WI38 (cell line): ENCODE measurements at regions not wholly inside any gene's neighbourhood (a gene's known extent, or its start where the extent isn't known, plus 50 kb on each side); places are given as distances from the start of the nearest gene placed in this dataset.
A peak's percentile ranks its signal among the peaks of the same experiment; 100 is the strongest.

Experiments
- H3K4me3 ChIP-seq: 2 replicates; pipeline ENCODE4 v1.5.1; 2011; ENCODE audit warnings: low read depth, mild to moderate bottlenecking, control low read depth, low read length
- TF ChIP-seq, protein P1 (sequence below): IDR thresholded peaks from 2 replicates; pipeline ENCODE4 v1.5.1; 2012; ENCODE audit warnings: low read depth, mild to moderate bottlenecking, control low read depth, low read length

DNA sequence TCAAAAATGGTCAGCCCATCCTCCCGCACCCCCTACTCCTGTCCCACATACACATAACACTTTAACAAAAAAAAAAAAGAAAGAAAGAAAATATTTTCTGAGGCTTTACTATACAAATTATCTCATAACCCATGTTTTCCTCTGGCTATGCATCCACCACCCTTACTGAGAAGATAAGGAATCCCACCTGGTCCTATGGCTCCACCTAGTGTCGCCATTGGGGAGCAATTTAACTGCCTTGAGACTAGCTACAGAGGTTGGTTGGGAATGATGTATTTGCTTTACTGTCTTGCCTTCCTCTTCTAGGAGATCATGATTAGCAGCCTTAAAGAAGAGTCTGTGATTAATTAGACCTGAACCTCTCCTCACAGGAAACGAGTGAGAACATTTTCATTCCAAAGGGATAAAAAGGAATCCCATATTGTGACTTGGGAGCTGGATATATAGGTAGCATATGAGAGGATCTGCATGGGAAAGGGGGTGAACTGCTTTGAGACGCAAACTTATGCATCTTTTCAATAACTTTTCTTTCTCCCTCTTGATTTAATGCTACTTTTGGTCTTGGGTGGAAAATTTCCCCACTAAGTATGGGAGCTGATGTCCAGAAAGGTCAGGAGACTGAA lies 77.7 kb upstream of the SELENOP start:
- TF ChIP-seq, protein P1, sequence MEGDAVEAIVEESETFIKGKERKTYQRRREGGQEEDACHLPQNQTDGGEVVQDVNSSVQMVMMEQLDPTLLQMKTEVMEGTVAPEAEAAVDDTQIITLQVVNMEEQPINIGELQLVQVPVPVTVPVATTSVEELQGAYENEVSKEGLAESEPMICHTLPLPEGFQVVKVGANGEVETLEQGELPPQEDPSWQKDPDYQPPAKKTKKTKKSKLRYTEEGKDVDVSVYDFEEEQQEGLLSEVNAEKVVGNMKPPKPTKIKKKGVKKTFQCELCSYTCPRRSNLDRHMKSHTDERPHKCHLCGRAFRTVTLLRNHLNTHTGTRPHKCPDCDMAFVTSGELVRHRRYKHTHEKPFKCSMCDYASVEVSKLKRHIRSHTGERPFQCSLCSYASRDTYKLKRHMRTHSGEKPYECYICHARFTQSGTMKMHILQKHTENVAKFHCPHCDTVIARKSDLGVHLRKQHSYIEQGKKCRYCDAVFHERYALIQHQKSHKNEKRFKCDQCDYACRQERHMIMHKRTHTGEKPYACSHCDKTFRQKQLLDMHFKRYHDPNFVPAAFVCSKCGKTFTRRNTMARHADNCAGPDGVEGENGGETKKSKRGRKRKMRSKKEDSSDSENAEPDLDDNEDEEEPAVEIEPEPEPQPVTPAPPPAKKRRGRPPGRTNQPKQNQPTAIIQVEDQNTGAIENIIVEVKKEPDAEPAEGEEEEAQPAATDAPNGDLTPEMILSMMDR: peak; percentile 85
- no peak overlapping the region for H3K4me3 ChIP-seq

DNA sequence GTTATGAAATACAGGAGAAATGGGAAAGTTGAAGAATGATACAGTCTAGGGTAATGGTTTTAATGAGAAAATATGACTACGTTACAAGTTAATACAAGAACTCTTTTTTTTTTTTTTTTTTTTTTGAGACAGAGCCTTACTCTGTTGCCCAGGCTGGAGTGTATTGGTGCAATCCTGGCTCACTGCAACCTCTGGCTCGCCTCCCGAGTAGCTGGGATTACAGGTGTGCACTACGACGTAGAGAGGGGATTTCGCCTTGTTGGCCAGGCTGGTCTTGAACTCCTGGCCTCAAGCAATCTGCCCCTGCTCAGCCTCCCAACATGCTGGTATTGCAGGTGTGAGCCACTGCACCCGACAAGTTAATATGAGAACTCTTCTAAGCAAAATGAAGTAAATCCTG lies 77.1 kb upstream of the SELENOP start:
- H3K4me3 ChIP-seq: no peak overlapping the region
- TF ChIP-seq, protein P1: no peak

DNA sequence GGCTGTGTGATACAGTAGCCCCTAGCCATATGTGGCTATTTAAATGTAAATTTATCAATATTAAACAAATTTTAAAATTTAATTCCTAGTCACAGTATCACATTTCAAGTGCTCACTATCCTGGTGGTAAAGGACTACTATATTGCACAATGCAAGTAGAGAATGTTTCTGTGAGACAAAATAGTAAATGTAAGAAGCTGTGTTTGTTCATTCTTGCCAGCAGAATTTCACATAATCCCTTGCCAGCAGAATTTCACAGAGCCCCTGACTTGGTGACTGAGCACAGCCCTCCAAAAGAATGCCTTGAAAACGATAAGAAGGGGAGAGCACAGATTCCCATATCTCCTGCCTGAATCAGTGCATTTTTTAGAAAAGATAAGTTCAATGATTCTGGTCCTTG lies 75.9 kb upstream of the SELENOP start:
- H3K4me3 ChIP-seq: no peak overlapping the region
- TF ChIP-seq, protein P1: no peak

DNA sequence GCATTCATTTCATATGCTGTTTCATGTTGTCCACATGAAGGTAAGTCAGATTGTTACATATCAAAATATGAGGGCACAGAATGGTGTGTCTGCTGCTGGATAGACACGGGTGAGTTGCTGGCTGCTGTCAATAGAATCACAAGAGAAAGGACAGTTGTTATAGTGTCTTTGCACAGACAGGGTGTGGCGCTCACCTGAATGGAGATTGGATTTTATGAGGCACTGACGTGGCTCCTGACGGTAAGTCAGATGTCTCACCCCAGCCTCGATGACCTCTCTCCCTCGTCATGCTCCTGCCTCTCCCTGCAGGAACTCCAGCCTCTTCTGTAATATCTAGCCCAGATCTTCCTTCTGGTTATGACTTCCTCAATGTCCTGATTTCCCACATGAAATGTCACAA lies 75.4 kb upstream of the SELENOP start:
- no peak overlapping the region for H3K4me3 ChIP-seq
- TF ChIP-seq, protein P1: no peak

DNA sequence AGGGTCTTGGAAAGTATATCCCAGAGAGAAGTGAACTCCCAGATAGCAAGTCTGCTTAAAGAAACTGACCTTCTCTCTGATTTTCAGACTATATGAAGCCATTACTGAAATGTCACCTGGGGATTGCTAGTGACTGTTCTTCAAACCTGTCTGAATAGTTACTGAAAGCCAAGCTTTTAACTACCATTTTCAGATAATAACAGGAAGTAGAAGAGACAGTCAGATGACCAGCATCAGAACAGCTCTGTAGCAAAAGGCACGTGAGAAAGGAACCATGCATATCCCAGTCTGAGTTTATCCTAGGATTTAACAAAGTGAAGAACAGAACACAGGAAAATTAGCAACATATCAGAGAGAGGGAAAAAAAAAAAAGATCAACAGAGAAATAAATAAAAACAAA lies 74.9 kb upstream of the SELENOP start:
- TF ChIP-seq, protein P1: no peak
- H3K4me3 ChIP-seq: no peak overlapping the region

DNA sequence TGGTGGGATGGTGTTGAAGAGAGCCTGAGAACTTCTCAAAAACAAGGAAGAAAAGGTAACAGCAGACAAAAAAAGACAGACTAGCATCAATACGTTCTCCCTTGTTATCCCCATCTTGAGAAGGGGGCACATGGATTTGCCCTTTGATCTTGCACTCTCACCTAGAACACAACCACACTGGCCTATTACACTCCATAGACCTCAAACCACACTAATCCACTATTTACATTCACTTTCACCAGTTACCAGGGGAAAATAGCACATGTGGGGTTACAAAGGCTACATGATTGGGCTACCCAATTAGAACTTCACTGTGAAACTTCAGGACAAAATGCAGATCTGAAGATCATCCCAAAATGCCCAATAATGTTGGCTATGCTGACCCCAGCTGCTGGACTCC lies 72.6 kb upstream of the SELENOP start:
- TF ChIP-seq, protein P1: no peak
- no peak overlapping the region for H3K4me3 ChIP-seq

DNA sequence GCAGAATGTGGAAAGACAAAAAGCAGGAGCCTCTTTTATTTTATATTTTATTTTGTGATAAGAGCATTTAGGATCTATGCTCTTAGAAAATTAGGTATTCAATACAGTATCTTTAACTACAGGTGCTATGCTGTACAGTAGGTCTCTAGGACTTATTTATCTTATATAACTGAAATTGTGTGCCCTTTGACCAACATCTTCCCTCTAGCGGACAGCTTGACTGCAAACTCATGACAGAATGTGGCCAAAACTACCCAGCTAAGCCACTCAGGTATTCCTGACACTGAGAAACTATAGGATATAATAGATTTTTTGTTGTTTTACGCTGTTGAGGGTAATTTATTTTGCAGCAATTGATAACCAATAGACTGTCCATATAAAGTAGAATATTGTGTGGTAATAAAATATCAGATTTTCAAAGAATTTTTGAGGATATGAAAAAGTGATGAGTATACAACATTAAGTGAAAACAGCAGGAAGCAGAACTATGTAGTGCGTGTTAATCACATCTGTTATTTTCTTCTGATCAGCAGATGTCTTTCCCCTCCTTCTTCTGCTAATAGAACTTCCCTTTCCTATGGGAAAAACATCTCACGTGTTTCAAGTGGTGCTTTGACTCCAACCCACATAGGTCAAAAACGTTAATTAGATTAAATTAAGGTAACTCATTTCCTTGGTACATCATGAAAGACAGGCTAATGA lies 69.9 kb upstream of the SELENOP start:
- no peak overlapping the region for H3K4me3 ChIP-seq
- TF ChIP-seq, protein P1: no peak
